H9 (cell line): ENCODE measurements at regions not wholly inside any gene's neighbourhood (a gene's known extent, or its start where the extent isn't known, plus 50 kb on each side); places are given as distances from the start of the nearest gene placed in this dataset.

Experiments used
- DNase-seq: peaks from one replicate; pipeline ENCODE4 v3.0.0-alpha.2; 2017
- H2AFZ ChIP-seq: one replicate; pipeline ENCODE4 v1.6.1; 2013; ENCODE audit warnings: mild to moderate bottlenecking, low read length, control low read depth, moderate library complexity
- H2AK5ac ChIP-seq: 2 replicates; pipeline ENCODE4 v1.6.1; 2013; ENCODE audit warnings: low read length, control low read depth, mixed read lengths; ENCODE audit not compliant: insufficient read length
- H2BK120ac ChIP-seq: one replicate; pipeline ENCODE4 v1.6.1; 2013; ENCODE audit warnings: low read depth, mild to moderate bottlenecking, low read length, control low read depth, inconsistent platforms; ENCODE audit not compliant: poor library complexity, severe bottlenecking
- H2BK12ac ChIP-seq: 2 replicates; pipeline ENCODE4 v1.6.1; 2013; ENCODE audit warnings: low read length, control low read depth, mixed read lengths, low read depth; ENCODE audit not compliant: insufficient read length
- H2BK15ac ChIP-seq: 2 replicates; pipeline ENCODE4 v1.6.1; 2013; ENCODE audit warnings: low read depth, low read length, control low read depth
- H2BK20ac ChIP-seq: one replicate; pipeline ENCODE4 v1.6.1; 2013; ENCODE audit warnings: low read depth, mild to moderate bottlenecking, low read length, control low read depth, inconsistent platforms; ENCODE audit not compliant: poor library complexity, severe bottlenecking
- H2BK5ac ChIP-seq: 2 replicates; pipeline ENCODE4 v1.6.1; 2013; ENCODE audit warnings: low read length, control low read depth, mixed read lengths; ENCODE audit not compliant: insufficient read length
- H3K14ac ChIP-seq: 2 replicates; pipeline ENCODE4 v1.6.1; 2013; ENCODE audit warnings: low read length, control low read depth; ENCODE audit not compliant: insufficient read depth
- H3K18ac ChIP-seq: 2 replicates; pipeline ENCODE4 v1.6.1; 2013; ENCODE audit warnings: low read depth, mild to moderate bottlenecking, mixed read lengths, low read length, control low read depth; ENCODE audit not compliant: insufficient read length
- H3K23ac ChIP-seq: 2 replicates; pipeline ENCODE4 v1.6.1; 2013; ENCODE audit warnings: low read length, control low read depth, mixed read lengths, low read depth; ENCODE audit not compliant: insufficient read length
- H3K23me2 ChIP-seq: 2 replicates; pipeline ENCODE4 v1.6.1; 2013; ENCODE audit warnings: low read depth, mild to moderate bottlenecking, mixed read lengths, low read length, control low read depth; ENCODE audit not compliant: insufficient read length, poor library complexity, severe bottlenecking
- H3K27ac ChIP-seq: 2 replicates; pipeline ENCODE4 v1.5.1; 2013; ENCODE audit warnings: low read length, control low read depth, mixed read lengths, low read depth; ENCODE audit not compliant: insufficient read length
- H3K27me3 ChIP-seq: 2 replicates; pipeline ENCODE4 v1.6.1; 2013; ENCODE audit warnings: low read length, control low read depth, inconsistent platforms; ENCODE audit not compliant: insufficient read depth
- H3K4ac ChIP-seq: 2 replicates; pipeline ENCODE4 v1.6.1; 2013; ENCODE audit warnings: low read depth, mild to moderate bottlenecking, control low read depth, inconsistent platforms, low read length, moderate library complexity
- H3K4me1 ChIP-seq: 2 replicates; pipeline ENCODE4 v1.6.1; 2013; ENCODE audit warnings: low read length, control low read depth, inconsistent platforms; ENCODE audit not compliant: insufficient read depth
- H3K4me2 ChIP-seq: 2 replicates; pipeline ENCODE4 v1.6.1; 2013; ENCODE audit warnings: low read length, control low read depth, mixed read lengths; ENCODE audit not compliant: insufficient read length, insufficient read depth
- H3K56ac ChIP-seq: 2 replicates; pipeline ENCODE4 v1.6.1; 2013; ENCODE audit warnings: low read depth, mild to moderate bottlenecking, mixed read lengths, low read length, control low read depth; ENCODE audit not compliant: insufficient read length
- H3K79me1 ChIP-seq: 2 replicates; pipeline ENCODE4 v1.6.1; 2013; ENCODE audit warnings: low read depth, mild to moderate bottlenecking, moderate library complexity, low read length, control low read depth, inconsistent platforms; ENCODE audit not compliant: insufficient read depth, poor library complexity, severe bottlenecking
- H3K79me2 ChIP-seq: 2 replicates; pipeline ENCODE4 v1.6.1; 2013; ENCODE audit warnings: low read length, control low read depth, inconsistent platforms; ENCODE audit not compliant: insufficient read depth
- H3K9ac ChIP-seq: 2 replicates; pipeline ENCODE4 v1.6.1; 2013; ENCODE audit warnings: low read length, control low read depth, mixed read lengths; ENCODE audit not compliant: insufficient read length; ENCODE audit errors: extremely low read depth
- H3K9me3 ChIP-seq: one replicate; pipeline ENCODE4 v1.6.1; 2013; ENCODE audit warnings: low read depth, low read length, inconsistent platforms; ENCODE audit not compliant: control insufficient read depth
- H3T11ph ChIP-seq: one replicate; pipeline ENCODE4 v1.6.1; 2013; ENCODE audit warnings: mild to moderate bottlenecking, low read length, control low read depth, inconsistent platforms
- H4K20me1 ChIP-seq: one replicate; pipeline ENCODE4 v1.6.1; 2013; ENCODE audit not compliant: control insufficient read depth, insufficient read length, insufficient read depth
- H4K5ac ChIP-seq: 2 replicates; pipeline ENCODE4 v1.6.1; 2013; ENCODE audit warnings: low read depth, mild to moderate bottlenecking, mixed read lengths, low read length, control low read depth; ENCODE audit not compliant: insufficient read length
- H4K8ac ChIP-seq: replicated peaks from 2 replicates; pipeline ENCODE4 v1.6.1; 2013; ENCODE audit warnings: low read length, control low read depth, mixed read lengths, low read depth; ENCODE audit not compliant: insufficient read length
- H4K91ac ChIP-seq: 2 replicates; pipeline ENCODE4 v1.6.1; 2013; ENCODE audit warnings: low read depth, mild to moderate bottlenecking, moderate library complexity, mixed read lengths, low read length, control low read depth; ENCODE audit not compliant: insufficient read length
- H3K27ac Mint-ChIP-seq, 3 experiments: 2 replicates in 2 of 3; 3 replicates in 1 of 3; pipeline ENCODE4 v1.8.0; 2020 to 2021; ENCODE audit warnings: mixed read lengths in 3 of 3, mild to moderate bottlenecking in 1 of 3, moderate library complexity in 1 of 3
- H3K27me3 Mint-ChIP-seq: 2 replicates; pipeline ENCODE4 v1.8.0; 2021; ENCODE audit warnings: low read depth, mild to moderate bottlenecking, moderate library complexity, mixed read lengths
- H3K36me3 Mint-ChIP-seq, 3 experiments: 2 replicates in 2 of 3; 3 replicates in 1 of 3; pipeline ENCODE4 v1.8.0; 2020 to 2021; ENCODE audit warnings: low read depth in 3 of 3, mixed read lengths in 3 of 3; ENCODE audit not compliant: insufficient read depth in 1 of 3
- H3K4me1 Mint-ChIP-seq, 2 experiments: 2 replicates each; pipeline ENCODE4 v1.8.0; 2020; ENCODE audit warnings: mixed read lengths in 2 of 2
- H3K4me3 Mint-ChIP-seq, 2 experiments: 2 replicates in 1 of 2; 3 replicates in 1 of 2; pipeline ENCODE4 v1.8.0; 2020 to 2021; ENCODE audit warnings: mild to moderate bottlenecking in 2 of 2, mixed read lengths in 2 of 2, moderate library complexity in 1 of 2
- H3K9me3 Mint-ChIP-seq, 2 experiments: 2 replicates in 1 of 2; 3 replicates in 1 of 2; pipeline ENCODE4 v1.8.0; 2020; ENCODE audit warnings: mild to moderate bottlenecking in 2 of 2, mixed read lengths in 2 of 2, moderate library complexity in 1 of 2
- WGBS: extraction: QIAGEN DNeasy Blood & Tissue Kit; methylation state at CpG from one replicate; pipeline ENCODE4 v1.1.7; 2013; ENCODE audit warnings: missing lambda C conversion rate, low lambda C conversion rate, mixed read lengths; ENCODE audit not compliant: insufficient read length; ENCODE audit errors: extremely low coverage; 5-methylcytosine and 5-hydroxymethylcytosine counted together
- TF ChIP-seq, protein P1 (sequence below): fragments of 200-600 bp; sonication (generic); conservative IDR thresholded peaks from 3 replicates; pipeline ENCODE4 v1.8.0; 2021; ENCODE audit warnings: antibody characterized with exemption, mild to moderate bottlenecking

- H4K5ac ChIP-seq, result no peak overlapping the region
- no peak overlapping the region for H3K4ac ChIP-seq
- H3K23ac ChIP-seq, result no peak overlapping the region
- H3K9ac ChIP-seq, result no peak overlapping the region
- H3K23me2 ChIP-seq, result no peaks in the 10 kb centered on the region
- H3K79me1 ChIP-seq, result no peaks in the 10 kb centered on the region
- Mint-ChIP-seq H3K4me1 (no peaks in the 10 kb centered on the region), H3K36me3 (no peaks in the 10 kb centered on the region), H3K9me3 (no peaks in the 10 kb centered on the region), H3K27ac (no peak overlapping the region), H3K4me3 (no peak overlapping the region), H3K27me3 (no peaks in the 10 kb centered on the region)
- H3K4me1 ChIP-seq, result no peaks in the 10 kb centered on the region
- no peak for DNase-seq
- no peak overlapping the region for H3T11ph ChIP-seq
- WGBS, result no CpG with 5 or more reads among the region's 2 CpGs
- no peak overlapping the region for H2BK20ac ChIP-seq
- no peaks in the 10 kb centered on the region for H3K27me3 ChIP-seq
- H4K8ac ChIP-seq, result no peak overlapping the region
- no peak overlapping the region for H2BK15ac ChIP-seq
- H3K18ac ChIP-seq, result no peak overlapping the region
- H3K27ac ChIP-seq, result no peak overlapping the region
- no peak overlapping the region for H2BK5ac ChIP-seq
- H2AK5ac ChIP-seq, result no peak overlapping the region
- no peak overlapping the region for H4K91ac ChIP-seq
- no peak overlapping the region for H3K56ac ChIP-seq
- no peak overlapping the region for H2BK120ac ChIP-seq
- no peak overlapping the region for H3K4me2 ChIP-seq
- H3K14ac ChIP-seq, result no peak overlapping the region
- H2AFZ ChIP-seq, result no peak overlapping the region
- H3K9me3 ChIP-seq, result no peaks in the 10 kb centered on the region
- TF ChIP-seq, protein P1, sequence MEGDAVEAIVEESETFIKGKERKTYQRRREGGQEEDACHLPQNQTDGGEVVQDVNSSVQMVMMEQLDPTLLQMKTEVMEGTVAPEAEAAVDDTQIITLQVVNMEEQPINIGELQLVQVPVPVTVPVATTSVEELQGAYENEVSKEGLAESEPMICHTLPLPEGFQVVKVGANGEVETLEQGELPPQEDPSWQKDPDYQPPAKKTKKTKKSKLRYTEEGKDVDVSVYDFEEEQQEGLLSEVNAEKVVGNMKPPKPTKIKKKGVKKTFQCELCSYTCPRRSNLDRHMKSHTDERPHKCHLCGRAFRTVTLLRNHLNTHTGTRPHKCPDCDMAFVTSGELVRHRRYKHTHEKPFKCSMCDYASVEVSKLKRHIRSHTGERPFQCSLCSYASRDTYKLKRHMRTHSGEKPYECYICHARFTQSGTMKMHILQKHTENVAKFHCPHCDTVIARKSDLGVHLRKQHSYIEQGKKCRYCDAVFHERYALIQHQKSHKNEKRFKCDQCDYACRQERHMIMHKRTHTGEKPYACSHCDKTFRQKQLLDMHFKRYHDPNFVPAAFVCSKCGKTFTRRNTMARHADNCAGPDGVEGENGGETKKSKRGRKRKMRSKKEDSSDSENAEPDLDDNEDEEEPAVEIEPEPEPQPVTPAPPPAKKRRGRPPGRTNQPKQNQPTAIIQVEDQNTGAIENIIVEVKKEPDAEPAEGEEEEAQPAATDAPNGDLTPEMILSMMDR, result no peak
- no peaks in the 10 kb centered on the region for H4K20me1 ChIP-seq
- H2BK12ac ChIP-seq, result no peak overlapping the region
- H3K79me2 ChIP-seq, result no peaks in the 10 kb centered on the region
These were observed 436.0 kb upstream of the NR2F2 start for GRCh38 chr15:95894407-95894956.
